Heart right ventricle (tissue), 16 donors: ENCODE measurements at regions not wholly inside any gene's neighbourhood (a gene's known extent, or its start where the extent isn't known, plus 50 kb on each side); places are given as distances from the start of the nearest gene placed in this dataset.
"Not testable (repeated sequence)": the region's sequence is repeated elsewhere in the genome, so short reads cannot be mapped to it uniquely, and the experiment has no call there.

Experiments
- ATAC-seq, 8 donors: fragments of 200-7000 bp; cut with Tn5 transposase; one replicate each; pipeline ENCODE4 v1.9.1; 2020; ENCODE audit warnings: mild to moderate bottlenecking in 8 of 8, moderate library complexity in 8 of 8, moderate number of reproducible peaks in 1 of 8
- DNase-seq, 2 donors: peaks; one replicate each; pipeline ENCODE4 v3.0.0-alpha.2; 2020
- H3K27ac ChIP-seq, 10 donors: fragments of 200-600 bp; sonication (generic) in 2 of 10; one replicate each; pipeline versions ENCODE4 v1.5.0 to v1.8.0; 2020 to 2022; ENCODE audit warnings: mild to moderate bottlenecking in 3 of 10
- H3K27me3 ChIP-seq, 7 donors: fragments of 200-600 bp; one replicate each; pipeline ENCODE4 v1.8.0; 2021 to 2022; ENCODE audit warnings: mild to moderate bottlenecking in 2 of 7
- H3K36me3 ChIP-seq, 9 donors: fragments of 200-600 bp; sonication (generic) in 1 of 9; one replicate each; pipeline versions ENCODE4 v1.5.0 to v1.8.0; 2020 to 2022; ENCODE audit warnings: mild to moderate bottlenecking in 2 of 9
- H3K4me1 ChIP-seq, 9 donors: fragments of 200-600 bp; sonication (generic) in 1 of 9; one replicate each; pipeline versions ENCODE4 v1.5.0 to v1.8.0; 2020 to 2022; ENCODE audit warnings: mild to moderate bottlenecking in 4 of 9
- H3K4me3 ChIP-seq, 10 donors: fragments of 200-600 bp; sonication (generic) in 2 of 10; one replicate each; pipeline versions ENCODE4 v1.5.0 to v1.8.0; 2020 to 2022; ENCODE audit warnings: mild to moderate bottlenecking in 7 of 10, moderate library complexity in 2 of 10
- H3K9me3 ChIP-seq, 11 donors: fragments of 200-600 bp in 10 of 11; sonication (generic) in 2 of 11; one replicate each; pipeline versions ENCODE4 v1.5.0 to v1.8.0; 2013 to 2022; ENCODE audit warnings: mild to moderate bottlenecking in 2 of 11, control low read depth in 1 of 11, moderate library complexity in 1 of 11
- WGBS, 2 donors: extraction: QIAGEN DNeasy Blood & Tissue Kit; methylation state at CpG; one replicate each; pipeline ENCODE4 v1.1.7; 2013; ENCODE audit warnings: inconsistent platforms in 1 of 2; 5-methylcytosine and 5-hydroxymethylcytosine counted together
- intact Hi-C, 10 donors: fragments of 100-400 bp; cut with DNase I; formaldehyde crosslinking; loops; one replicate each; pipeline versions ENCODE4 v1.11.1 to v1.14.2; 2022
- TF ChIP-seq, protein P1 (sequence below), 9 donors: fragments of 200-600 bp; sonication (generic) in 2 of 9; IDR thresholded peaks; one replicate each; pipeline versions ENCODE4 v1.5.0 to v1.8.0; 2021 to 2022; ENCODE audit warnings: antibody characterized with exemption in 9 of 9, mild to moderate bottlenecking in 5 of 9, moderate library complexity in 1 of 9
- donor health status: Arrhythmogenic right ventricular cardiomyopathy.
- donor health status: ischemic (EF 13 %, LVEDD 7.1; RV severe dilation, severe dysfunction).
- donor health status: healthy with polysubstance abuse.
- donor health status: DM: no; HTN: yes; CAD: no.
- donor health status: DM: no; HTN: no; CAD: no.
- donor health status: ischemic (EF 25% LVEDD 6.9; RV normal size, moderate dysfunction).
- donor health status: ischemic (EF 25% LVEDD 5.7; RV mildly dilated, moderate dysfunction).
- donor health status: healthy.
- donor health status: DM: yes; HTN: yes; CAD: no.
- donor health status: Ischemic cardiomyopathy.
- donor health status: ischemic (EF 35%, LVEDD 5.7; RV mildly dilated, moderate dysfunction).
- donor health status: nonischemic (EF 11% LVEDD 7.7; RV severe dilation, severe dysfunction).
- donor health status: DM: yes; HTN: yes; CAD: no.
- donor health status: PGD.
- donor health status: ischemic (EF 29% LVEDD 5.4; RV normal size, mild dysfunction).
- donor health status: nonischemic (EF 23%, LVEDD 6.1; RV moderate dilation, normal function).

DNA sequence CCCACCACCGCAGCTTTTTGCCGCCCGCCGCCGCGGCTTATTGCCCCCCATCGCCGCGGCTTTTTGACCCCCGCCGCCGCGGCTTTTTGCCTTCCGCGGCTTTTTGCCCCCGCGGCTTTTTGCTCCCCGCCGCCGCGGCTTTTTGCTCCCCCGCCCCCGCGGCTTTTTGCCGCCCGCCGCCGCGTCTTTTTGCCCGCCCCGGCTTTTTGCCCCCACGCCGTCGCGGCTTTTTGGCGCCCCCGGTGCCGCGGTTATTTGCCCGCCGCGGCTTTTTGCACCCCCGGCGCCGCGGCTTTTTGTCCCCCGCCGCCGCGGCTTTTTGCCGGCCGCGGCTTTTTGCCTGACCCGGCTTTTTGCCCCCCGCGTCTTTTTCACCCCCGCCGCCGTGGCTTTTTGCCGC, 3061.8 kb upstream of the TEKT4 start:
- H3K9me3 ChIP-seq, H3K4me1 ChIP-seq, H3K36me3 ChIP-seq, H3K27ac ChIP-seq, ATAC-seq, H3K27me3 ChIP-seq, intact Hi-C loops, DNase-seq: not testable (repeated sequence)
- peak overlapping the region in 5 of 10 donors; percentile 18 to 39 (median 34) for H3K4me3 ChIP-seq
- 1 to 3% methylated on average over 17 to 27 of the region's 60 CpGs for WGBS, 2 donors

- peak overlapping the region in 7 of 10 donors; percentile 14 to 35 (median 26) for H3K4me3 ChIP-seq
- DNase-seq (no peak), ATAC-seq (no peak)
- H3K36me3 ChIP-seq = no peaks in the 10 kb centered on the region
- H3K27ac ChIP-seq = no peak overlapping the region
- peaks cover 0 to 5% (median 0%) of the 10 kb centered on the region in 9 donors for H3K4me1 ChIP-seq
- intact Hi-C loops = no loop called here
- WGBS, 2 donors = 14 to 23% methylated on average over 61 to 62 of the region's 62 CpGs
- H3K9me3 ChIP-seq = no peaks in the 10 kb centered on the region
- peaks cover 0 to 43% (median 30%) of the 10 kb centered on the region in 7 donors for H3K27me3 ChIP-seq
- TF ChIP-seq, protein P1, sequence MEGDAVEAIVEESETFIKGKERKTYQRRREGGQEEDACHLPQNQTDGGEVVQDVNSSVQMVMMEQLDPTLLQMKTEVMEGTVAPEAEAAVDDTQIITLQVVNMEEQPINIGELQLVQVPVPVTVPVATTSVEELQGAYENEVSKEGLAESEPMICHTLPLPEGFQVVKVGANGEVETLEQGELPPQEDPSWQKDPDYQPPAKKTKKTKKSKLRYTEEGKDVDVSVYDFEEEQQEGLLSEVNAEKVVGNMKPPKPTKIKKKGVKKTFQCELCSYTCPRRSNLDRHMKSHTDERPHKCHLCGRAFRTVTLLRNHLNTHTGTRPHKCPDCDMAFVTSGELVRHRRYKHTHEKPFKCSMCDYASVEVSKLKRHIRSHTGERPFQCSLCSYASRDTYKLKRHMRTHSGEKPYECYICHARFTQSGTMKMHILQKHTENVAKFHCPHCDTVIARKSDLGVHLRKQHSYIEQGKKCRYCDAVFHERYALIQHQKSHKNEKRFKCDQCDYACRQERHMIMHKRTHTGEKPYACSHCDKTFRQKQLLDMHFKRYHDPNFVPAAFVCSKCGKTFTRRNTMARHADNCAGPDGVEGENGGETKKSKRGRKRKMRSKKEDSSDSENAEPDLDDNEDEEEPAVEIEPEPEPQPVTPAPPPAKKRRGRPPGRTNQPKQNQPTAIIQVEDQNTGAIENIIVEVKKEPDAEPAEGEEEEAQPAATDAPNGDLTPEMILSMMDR (IDR thresholded peaks at IDR 0.05) = no peak
These were observed 3031.0 kb upstream of the TEKT4 start for GRCh38 chr2:91839904-91840868.

GRCh38 chr2:91842264-91842663, 3029.0 kb upstream of the TEKT4 start:
- H3K9me3 ChIP-seq, H3K4me1 ChIP-seq, H3K36me3 ChIP-seq, H3K27ac ChIP-seq, H3K4me3 ChIP-seq, ATAC-seq, intact Hi-C loops, DNase-seq: not testable (repeated sequence)
- WGBS, 2 donors = 84 to 90% methylated on average over 12 of the region's 12 CpGs
- peaks cover 0 to 43% (median 30%) of the 10 kb centered on the region in 7 donors for H3K27me3 ChIP-seq

DNA sequence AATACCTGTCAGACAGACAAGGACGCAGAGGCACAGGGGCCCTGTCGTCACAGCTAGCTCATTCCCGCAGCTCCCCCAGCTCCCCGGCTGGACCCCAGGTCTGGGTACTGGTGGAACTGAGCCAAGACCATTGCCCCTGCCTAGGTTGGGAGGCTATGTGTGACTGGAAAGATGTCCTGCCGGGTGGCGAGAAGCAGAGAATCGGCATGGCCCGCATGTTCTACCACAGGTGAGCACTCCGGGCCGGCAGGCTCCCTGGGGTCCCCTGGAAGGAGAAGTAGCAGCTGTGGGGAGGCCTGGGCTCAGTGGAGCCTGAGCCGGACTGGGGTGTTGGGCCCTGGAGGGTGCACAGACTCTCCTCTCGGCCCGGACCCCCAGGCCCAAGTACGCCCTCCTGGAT, 3028.3 kb upstream of the TEKT4 start:
- DNase-seq, intact Hi-C loops, H3K36me3 ChIP-seq, ATAC-seq, H3K27ac ChIP-seq, H3K4me1 ChIP-seq, H3K9me3 ChIP-seq, H3K4me3 ChIP-seq: not testable (repeated sequence)
- peaks cover 0 to 43% (median 30%) of the 10 kb centered on the region in 7 donors for H3K27me3 ChIP-seq
- WGBS, 2 donors = 88 to 95% methylated on average over 12 to 14 of the region's 14 CpGs

DNA sequence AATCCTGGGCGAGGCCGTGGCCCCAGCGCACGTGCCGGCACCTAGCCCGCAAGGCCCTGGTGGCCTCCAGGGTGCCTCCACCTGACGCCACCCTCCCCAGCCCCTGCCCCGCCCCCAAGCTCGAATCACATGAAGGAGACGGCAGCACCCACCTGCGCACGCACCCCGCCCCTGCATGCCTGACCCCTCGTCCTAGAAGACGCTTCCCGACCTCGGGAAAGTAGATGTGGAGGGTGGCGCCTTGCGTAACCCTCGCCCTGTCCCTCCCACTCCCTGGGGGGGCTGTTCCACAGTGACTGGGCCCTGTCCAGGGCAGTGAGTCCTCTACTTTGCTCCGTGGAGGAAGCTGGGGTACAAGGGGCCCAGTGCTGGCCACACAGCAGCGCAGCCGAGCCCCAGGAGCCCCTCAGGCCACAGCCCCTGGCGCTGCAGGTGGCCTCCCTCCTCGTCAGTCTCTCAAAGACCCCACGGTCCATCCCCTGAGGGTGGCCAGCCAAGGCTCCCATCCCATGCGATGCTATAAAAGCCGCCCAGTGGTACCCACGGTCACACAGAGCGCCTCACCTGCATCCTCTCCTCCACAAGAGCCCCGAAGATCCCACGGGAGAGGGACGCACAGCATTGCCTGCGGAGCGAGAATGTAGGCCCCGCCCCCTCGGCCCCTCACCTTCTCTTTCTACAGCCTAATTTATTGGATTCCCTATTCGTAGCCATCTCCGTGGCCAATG, 3027.3 kb upstream of the TEKT4 start:
- H3K4me1 ChIP-seq, intact Hi-C loops, H3K36me3 ChIP-seq, H3K9me3 ChIP-seq, DNase-seq, H3K27ac ChIP-seq, ATAC-seq, H3K4me3 ChIP-seq: not testable (repeated sequence)
- H3K27me3 ChIP-seq = peaks cover 0 to 43% (median 30%) of the 10 kb centered on the region in 7 donors
- WGBS, 2 donors = 86 to 90% methylated on average over 35 to 39 of the region's 39 CpGs

GRCh38 chr2:91844451-91844825, 3026.8 kb upstream of the TEKT4 start:
- H3K27ac ChIP-seq, intact Hi-C loops, ATAC-seq, H3K36me3 ChIP-seq, H3K4me3 ChIP-seq, H3K9me3 ChIP-seq, H3K4me1 ChIP-seq, DNase-seq: not testable (repeated sequence)
- H3K27me3 ChIP-seq = peaks cover 0 to 43% (median 30%) of the 10 kb centered on the region in 7 donors
- WGBS, 2 donors = 85% methylated on average over 17 of the region's 17 CpGs

- 76 to 78% methylated on average over 3 of the region's 3 CpGs for WGBS, 2 donors
- H3K4me3 ChIP-seq, DNase-seq, ATAC-seq, intact Hi-C loops, H3K4me1 ChIP-seq, H3K27ac ChIP-seq, H3K36me3 ChIP-seq, H3K9me3 ChIP-seq: not testable (repeated sequence)
- H3K27me3 ChIP-seq = peaks cover 0 to 25% (median 16%) of the 10 kb centered on the region in 7 donors
These were observed 3024.8 kb upstream of the TEKT4 start for GRCh38 chr2:91846388-91846787.

DNA sequence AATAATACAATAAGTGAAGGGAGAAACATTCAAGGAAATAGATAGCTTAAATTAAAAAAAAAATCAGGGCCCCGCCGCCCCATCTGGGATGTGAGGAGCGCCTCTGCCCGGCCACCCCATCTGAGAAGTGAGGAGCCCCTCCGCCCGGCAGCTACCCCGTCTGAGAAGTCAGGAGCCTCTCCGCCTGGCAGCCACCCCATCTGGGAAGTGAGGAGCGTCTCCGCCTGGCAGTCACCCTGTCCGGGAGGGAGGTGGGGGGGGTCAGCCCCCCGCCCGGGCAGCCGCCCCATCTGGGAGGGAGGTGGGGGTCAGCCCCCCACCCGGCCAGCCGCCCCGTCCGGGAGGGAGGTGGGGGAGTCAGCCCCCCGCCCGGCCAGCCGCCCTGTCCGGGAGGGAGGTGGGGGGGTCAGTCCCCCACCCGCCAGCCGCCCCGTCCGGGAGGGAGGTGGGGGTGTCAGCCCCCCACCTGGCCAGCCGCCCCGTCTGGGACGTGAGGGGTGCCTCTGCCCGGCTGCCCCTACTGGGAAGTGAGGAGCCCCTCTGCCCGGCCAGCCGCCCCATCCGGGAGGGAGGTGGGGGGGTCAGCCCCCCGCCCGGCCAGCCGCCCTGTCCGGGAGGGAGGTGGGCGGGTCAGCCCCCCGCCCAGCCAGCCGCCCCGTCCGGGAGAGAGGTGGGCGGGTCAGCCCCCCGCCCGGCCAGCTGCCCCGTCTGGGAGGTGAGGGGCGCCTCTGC, 3019.4 kb upstream of the TEKT4 start:
- DNase-seq, intact Hi-C loops: not testable (repeated sequence)
- WGBS, 2 donors = 96% methylated on average over 26 to 44 of the region's 47 CpGs

DNA sequence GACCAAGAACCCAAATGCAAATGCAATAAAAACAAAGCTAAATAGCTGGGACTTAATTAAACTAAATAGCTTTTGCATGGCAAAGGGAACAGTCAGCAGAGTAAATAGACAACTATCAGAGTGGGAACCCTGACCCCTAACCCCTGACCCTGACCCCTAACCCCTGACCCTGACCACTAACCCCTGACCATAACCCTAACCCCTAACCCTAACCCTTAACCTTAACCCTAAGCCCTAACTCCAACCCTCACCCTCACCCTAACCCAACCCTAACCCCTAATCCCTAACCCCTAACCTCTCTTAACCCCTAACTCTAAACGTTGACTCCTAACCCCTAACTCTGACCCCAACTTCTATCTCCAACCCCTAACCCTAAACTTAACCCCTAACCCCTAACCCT, 3014.3 kb upstream of the TEKT4 start:
- H3K27me3 ChIP-seq, H3K4me1 ChIP-seq, H3K9me3 ChIP-seq, H3K4me3 ChIP-seq, DNase-seq, H3K27ac ChIP-seq, H3K36me3 ChIP-seq, ATAC-seq, intact Hi-C loops: not testable (repeated sequence)
- WGBS, 2 donors = 14 to 40% methylated on average over 1 of the region's 1 CpG

More for the DNA sequence above, 3019.4 kb upstream of the TEKT4 start:
- not testable (repeated sequence) for ATAC-seq, H3K27ac ChIP-seq, H3K27me3 ChIP-seq, H3K4me1 ChIP-seq, H3K4me3 ChIP-seq, H3K9me3 ChIP-seq, H3K36me3 ChIP-seq
